CD4-positive, alpha-beta T cell treated with Interleukin-17A for 1 hour (primary cell): ENCODE measurements at regions not wholly inside any gene's neighbourhood (a gene's known extent, or its start where the extent isn't known, plus 50 kb on each side); places are given as distances from the start of the nearest gene placed in this dataset.

Experiments used
- DNase-seq: peaks from one replicate; pipeline ENCODE4 v3.0.0-alpha.2; 2020

GRCh38 chr2:104563398-104563996 is 290.4 kb upstream of the POU3F3 start:
- DNase-seq = no peak

GRCh38 chr2:104568247-104568646 is 285.7 kb upstream of the POU3F3 start:
- DNase-seq = no peak

GRCh38 chr2:104570259-104570658 is 283.7 kb upstream of the POU3F3 start:
- no peak for DNase-seq

GRCh38 chr2:104572834-104573233 is 281.1 kb upstream of the POU3F3 start:
- DNase-seq = peak; percentile 21

GRCh38 chr2:104574367-104574766 is 279.5 kb upstream of the POU3F3 start:
- no peak for DNase-seq

DNA sequence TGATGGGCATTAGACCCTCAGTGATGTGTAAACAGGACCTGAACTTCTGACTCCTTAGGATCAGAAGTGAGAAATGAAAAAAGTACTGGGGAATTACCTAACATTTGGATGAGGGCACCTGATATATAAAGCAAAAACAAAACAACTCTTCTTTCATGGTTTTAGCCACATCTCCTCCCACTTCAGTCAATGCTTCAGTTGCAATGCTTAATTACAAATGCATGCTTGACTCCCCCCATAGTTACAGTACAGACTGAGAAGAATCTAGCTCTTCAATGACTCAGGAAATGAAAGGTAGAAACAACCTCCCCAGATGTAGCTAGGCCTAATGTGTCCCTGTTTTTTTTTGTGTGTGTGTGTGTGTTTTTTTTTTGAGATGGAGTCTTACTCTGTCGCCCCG is 276.8 kb upstream of the POU3F3 start:
- no peak for DNase-seq

GRCh38 chr2:104582471-104582870 is 271.4 kb upstream of the POU3F3 start:
- DNase-seq = no peak

- no peak for DNase-seq
Observed at GRCh38 chr2:104583811-104584210, 270.1 kb upstream of the POU3F3 start.

DNA sequence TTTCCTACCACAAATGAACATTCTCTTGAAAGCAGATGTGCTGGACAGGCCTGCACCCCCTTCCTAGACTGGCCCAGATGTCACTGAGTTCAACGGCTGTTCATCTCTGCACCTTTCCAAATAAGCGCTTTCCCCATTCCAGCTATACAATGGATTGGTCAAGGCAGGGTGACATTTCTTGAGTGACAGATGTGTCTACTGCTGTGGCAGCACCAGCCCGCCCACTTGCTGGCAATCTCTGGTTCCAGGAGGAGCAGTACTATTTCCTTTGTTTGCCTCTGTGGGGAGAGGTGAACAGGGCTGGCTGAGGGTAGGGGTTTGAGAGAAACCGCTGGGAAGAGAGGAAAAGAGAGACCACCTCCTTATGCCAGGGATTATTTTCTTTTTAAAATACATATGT is 269.5 kb upstream of the POU3F3 start:
- no peak for DNase-seq

DNA sequence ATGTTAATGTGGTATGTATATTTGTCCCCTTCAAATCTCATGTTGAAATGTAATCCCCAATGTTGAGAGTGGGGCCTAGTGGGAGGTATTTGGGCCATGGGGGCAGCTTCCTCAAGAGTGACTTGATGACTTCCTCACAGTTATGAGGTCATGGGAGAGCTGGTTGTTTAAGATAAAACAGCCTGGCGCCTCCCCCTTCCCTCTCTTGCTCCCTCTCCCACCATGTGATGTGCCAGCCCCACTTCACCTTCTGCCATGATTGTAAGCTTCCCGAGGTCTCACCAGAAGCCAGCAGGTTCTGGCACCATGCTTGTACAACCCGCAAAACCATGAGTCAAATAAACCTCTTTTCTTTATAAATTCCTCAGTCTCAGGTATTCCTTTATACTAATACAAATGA is 258.3 kb upstream of the POU3F3 start:
- no peak for DNase-seq

DNA sequence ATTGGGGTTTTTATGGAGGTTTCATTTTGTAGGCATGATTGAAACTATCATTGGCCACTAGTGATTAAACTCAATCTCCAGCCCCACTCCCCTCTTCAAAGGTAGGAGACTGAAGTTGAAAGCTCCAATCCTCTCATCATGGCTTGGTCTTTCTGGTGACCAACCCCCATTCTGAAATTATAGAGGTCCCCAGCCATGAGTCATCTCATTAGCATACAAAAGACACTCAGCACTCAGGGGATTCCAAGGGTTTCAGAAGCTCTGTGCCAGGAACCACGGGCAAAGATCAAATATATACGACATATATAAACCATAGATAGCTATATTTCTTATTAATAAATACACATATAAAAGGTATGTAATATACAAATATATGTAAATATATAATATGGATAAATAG is 256.0 kb upstream of the POU3F3 start:
- no peak for DNase-seq

- DNase-seq = no peak
Observed at GRCh38 chr2:104598636-104599035, 255.3 kb upstream of the POU3F3 start.

GRCh38 chr2:104599787-104600510 is 254.0 kb upstream of the POU3F3 start:
- no peak for DNase-seq

DNA sequence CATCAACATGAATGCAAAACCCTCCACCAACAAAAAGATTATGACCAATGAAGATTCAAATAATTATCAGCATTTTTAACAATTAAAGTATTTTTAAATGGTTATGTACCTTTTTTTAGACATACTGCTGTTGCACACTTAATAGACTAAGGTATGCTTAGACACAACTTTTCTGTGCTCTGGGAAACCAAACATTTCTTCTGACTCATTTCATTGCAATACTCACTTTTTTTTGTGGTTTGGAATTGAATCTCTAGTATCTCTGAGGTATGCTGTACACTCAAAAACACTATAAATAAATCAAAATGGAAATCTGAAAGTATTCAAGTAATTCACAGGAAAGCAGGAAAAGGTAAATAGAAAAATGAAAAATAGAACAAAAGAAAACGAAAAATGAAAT is 247.9 kb upstream of the POU3F3 start:
- no peak for DNase-seq

- DNase-seq = no peak
Observed at GRCh38 chr2:104616856-104617255, 237.1 kb upstream of the POU3F3 start.

- no peak for DNase-seq
Observed at GRCh38 chr2:104620801-104621200, 233.1 kb upstream of the POU3F3 start.

- no peak for DNase-seq
Observed at GRCh38 chr2:104635608-104636007, 218.3 kb upstream of the POU3F3 start.

DNA sequence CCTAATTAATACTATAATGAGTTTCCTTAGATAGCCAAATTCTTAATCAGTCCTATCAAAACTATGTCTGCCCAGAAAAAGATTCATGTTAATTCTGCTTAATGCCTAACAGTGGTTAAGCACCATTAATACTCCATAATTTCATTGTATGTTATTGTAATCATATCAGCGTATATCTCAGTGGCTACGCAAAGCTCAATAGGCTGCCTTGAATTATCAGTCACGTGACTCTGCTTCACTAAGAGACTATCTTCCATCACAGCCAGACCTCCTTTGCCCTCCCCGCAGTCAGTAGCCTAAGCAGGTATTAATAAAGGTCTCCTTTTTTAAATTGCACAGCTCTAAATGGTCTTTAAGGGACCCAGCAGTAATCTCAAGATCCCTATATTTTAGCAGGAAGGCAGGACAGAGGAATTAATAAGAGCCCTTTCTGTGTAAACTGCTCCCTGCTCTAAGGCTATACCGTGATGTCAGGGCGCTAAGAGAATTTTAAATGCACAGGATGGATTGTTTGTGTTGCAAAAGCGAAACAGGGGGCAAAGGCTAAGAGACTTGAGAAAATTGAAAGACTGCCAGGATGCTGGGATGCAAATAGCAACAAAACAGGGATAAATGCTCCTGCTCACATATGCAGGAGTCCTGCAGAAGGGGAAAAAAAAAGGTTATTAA is 215.6 kb upstream of the POU3F3 start:
- DNase-seq = no peak

- no peak for DNase-seq
Observed at GRCh38 chr2:104638859-104639202, 215.1 kb upstream of the POU3F3 start.

GRCh38 chr2:104641786-104642185 is 212.1 kb upstream of the POU3F3 start:
- no peak for DNase-seq

GRCh38 chr2:104648376-104648775 is 205.5 kb upstream of the POU3F3 start:
- no peak for DNase-seq

DNA sequence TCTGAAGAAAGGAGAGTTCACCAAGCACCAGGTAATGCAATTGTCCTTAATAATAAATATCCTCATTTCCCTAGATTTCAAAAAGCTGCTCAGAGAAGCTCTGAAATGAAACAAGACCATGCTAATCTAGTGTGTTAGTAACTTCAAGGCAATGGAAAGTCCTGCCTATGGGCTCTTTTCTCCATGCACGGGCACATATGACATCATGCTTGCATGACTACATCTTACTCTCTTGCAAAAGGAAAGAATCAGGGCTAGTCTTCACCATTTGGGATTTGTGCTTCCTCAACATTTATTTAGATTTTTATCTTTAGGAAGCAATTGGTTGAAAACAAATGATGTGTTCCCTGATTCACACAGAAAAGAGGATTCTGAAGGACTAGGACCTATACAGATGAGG is 204.0 kb upstream of the POU3F3 start:
- no peak for DNase-seq

DNA sequence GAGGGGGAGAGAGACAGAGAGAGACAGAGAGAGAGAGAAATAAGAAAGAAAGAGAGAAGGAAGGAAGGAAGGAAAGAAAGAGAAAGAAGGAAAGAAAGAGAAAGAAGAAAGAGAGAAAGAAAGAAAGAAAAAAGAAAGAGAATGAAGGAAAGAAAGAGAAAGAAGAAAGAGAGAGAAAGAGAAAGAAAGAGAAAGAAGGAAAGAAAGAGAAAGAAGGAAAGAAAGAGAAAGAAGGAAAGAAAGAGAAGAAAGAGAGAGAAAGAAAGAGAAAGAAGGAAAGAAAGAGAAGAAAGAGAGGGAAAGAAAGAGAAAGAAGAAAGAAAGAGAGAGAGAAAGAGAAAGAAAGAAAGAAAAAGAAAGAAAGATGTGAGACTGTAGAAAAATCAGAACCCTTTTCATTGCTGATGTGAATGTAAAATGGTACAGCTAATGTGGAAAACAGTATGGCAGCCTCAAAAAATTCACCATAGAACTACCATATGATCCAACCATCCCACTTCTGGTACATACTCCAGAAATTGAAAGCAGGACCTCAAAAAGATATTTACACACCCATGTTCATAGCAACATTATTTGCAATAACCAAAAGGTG is 203.4 kb upstream of the POU3F3 start:
- no peak for DNase-seq

DNA sequence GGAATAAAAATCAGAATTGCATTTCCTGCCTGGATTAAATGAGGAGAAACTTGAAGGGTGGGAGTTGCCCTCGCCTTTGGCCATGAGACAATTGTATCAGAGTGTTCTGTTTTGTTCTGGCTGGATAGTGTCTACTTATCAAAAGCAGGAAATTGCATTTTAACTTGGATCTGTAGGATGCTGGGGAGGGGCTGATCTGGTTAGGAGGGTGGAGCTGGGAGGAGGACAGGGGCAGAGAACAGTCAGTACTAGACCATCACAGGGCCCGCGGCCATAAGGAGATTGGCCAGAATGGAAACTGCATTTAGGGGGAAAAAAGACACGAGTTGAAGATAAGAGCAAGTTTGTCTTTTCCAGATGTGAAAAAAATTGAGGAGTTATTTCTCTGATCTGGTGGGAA is 199.1 kb upstream of the POU3F3 start:
- DNase-seq = no peak
